ENCODE measurements at regions not wholly inside any gene's neighbourhood (a gene's known extent, or its start where the extent isn't known, plus 50 kb on each side); places are given as distances from the start of the nearest gene placed in this dataset.

GRCh38 chr6:14265049-14266021, 147.8 kb downstream of the CD83 start:
- TF ChIP-seq EZH2phosphoT487 (conservative IDR thresholded peaks at IDR 0.05; ENCODE audit: low read length) (no peak), CTCF (IDR thresholded peaks at IDR 0.05; ENCODE audit: insufficient read depth, low read length, poor library complexity, severe bottlenecking) (no peak)
